ENCODE measurements at regions not wholly inside any gene's neighbourhood (a gene's known extent, or its start where the extent isn't known, plus 50 kb on each side); places are given as distances from the start of the nearest gene placed in this dataset.

DNA sequence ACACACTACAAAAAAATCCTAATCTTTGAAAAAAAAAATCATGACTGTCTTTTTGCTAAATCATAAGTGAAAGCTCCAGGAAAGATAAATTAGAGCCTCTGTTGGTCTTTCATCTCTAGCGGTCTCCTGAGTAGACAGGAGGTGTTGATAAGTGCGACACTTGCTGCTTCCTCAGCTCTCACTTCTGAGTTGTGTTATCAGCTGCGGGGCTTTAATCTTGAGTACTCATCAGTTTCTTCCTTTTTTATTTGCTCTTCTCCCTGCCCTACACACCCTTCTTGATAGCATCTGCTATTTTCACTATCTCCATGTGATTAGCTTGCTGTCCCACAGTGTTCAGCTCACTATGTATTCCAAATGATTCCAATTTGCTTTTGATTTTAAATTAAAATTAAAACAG lies 1449.2 kb downstream of the C4orf33 start:
- DNase-seq, result no peak

- DNase-seq, result no peak
Measured at GRCh38 chr4:130545596-130545995, 1449.6 kb downstream of the C4orf33 start.

DNA sequence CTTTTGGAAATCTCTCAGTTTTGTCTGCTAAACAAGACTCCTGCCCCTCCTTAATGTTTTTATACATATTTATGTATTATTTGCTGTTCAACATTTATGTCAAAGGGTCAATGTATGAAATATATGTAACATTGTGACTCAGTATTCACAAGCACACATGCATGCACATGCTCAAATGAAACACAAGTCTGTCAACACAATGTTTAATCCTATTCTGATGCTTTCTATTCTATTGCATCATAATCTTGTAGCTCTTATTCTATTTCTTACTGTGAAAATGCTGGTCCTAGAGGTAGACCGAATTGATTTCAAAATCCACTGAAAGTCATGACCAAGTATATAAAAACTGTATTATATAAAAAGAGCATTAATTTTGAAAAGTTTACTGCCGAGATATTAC lies 1463.3 kb downstream of the C4orf33 start:
- DNase-seq, result no peak

DNA sequence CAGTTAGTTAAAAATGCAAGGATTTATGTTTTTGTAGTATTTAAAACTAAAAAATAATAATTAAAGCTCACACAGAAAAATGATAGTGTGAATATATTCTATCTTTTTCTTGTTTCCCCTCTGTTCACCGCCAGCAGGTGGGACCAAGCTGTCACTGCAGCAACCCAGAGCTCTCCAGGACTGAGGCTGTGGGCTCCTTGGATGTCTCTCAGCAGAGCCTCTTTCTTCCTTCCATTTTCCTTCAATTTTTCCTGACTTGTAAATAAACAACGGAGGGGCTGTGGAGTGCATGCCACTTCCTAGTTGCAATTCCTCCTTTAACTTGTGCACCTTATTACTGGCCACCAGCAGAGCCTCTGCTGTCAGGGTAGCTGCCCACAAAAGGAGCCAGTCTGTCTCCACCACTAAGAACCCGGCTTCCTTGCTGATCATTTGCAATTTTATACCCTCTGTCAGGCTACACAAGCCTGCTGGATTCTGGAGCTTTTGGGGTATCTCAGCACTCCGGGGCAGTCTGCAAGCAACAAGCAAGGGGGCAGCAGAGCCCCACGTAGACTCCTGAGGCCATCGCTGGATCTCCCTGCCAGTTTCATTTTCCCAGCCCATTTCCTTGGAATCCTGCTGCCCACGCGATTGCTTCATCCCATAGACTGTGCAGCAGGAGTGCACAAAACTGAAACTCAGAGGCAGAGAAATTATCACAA lies 1467.4 kb downstream of the C4orf33 start:
- DNase-seq, result no peak

GRCh38 chr4:130563889-130564418 lies 1468.0 kb downstream of the C4orf33 start:
- no peak for DNase-seq

DNA sequence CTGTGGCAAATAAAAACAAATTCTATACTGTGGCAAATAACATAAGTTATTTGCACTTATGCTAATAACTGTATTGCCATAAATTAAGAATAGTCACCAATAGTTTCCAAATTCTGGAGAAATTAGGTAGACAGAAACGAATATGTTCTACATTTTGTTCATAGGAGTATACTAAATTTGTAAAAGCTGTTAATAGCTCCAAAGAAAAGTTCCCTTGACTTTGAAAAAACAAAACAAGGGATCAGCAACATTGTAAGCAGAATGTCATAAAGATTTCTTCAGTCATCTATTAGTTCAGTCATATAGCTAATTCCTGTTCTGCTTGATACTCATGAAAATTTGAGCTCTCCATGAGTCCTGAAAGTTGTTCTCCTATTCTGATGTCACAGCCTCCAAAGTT lies 1472.8 kb downstream of the C4orf33 start:
- no peak for DNase-seq

DNA sequence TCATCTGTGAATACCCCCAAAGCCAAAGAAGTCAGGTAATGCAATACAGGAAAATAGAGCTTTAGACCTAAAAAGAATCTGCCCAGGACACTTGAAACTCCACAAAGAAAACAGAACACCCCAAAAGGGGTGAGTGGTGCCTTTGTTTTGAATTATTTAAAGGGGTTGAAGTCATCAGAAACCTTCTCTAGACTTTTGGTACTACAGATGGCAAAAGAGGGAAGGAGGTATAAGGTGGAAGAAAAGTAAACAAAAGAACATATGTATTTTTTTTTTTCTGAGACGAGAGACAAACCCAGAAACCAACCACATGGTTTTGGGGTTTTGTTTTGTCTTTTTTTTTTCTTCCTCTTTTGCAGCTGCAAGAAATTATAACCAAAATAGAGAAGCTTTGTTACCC lies 1477.8 kb downstream of the C4orf33 start:
- DNase-seq, result no peak

- no peak for DNase-seq
Measured at GRCh38 chr4:130574215-130574614, 1478.3 kb downstream of the C4orf33 start.

DNA sequence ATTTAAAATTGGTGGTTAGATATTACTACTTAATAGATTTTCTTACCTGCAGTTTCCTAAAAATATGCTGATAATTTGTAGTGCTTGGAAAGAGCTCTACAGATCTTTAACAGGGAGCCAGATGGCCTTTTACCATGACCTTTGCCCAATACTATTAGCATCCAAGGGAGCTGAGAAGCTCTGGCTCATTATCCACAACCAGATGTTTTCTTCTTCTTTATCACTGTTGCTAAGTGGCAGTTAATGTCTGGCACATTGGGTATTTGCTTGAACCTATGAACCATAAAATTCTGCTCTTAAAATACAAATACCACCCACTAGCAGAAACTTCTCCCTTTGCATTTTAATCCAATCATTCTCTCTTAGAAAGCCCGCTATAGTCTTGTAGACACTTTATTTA lies 1480.3 kb downstream of the C4orf33 start:
- no peak for DNase-seq

DNA sequence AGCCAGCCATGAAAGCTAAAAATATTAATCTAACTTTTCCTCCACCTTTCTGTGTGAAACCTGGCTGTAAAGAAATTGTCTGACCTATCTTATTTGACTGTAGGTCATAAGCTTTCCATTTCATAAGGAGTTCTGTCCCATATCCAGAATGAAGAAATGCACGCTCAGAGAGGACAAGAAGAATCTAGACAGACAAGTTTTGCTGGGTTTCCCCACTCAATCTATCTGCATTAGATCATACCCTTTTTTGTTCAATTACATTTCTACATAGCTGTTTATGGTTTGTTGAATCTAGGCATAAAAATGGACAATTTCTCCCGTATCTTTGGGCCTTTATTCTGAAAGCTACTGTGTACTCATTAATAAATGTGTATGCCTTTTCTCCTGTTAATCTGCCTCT lies 1495.1 kb downstream of the C4orf33 start:
- no peak for DNase-seq

GRCh38 chr4:130600706-130601105 lies 1504.8 kb downstream of the C4orf33 start:
- no peak for DNase-seq

GRCh38 chr4:130603043-130603442 lies 1507.1 kb downstream of the C4orf33 start:
- no peak for DNase-seq

- DNase-seq, result no peak
Measured at GRCh38 chr4:130608121-130608520, 1512.2 kb downstream of the C4orf33 start.

- no peak for DNase-seq
Measured at GRCh38 chr4:130628531-130628930, 1532.6 kb downstream of the C4orf33 start.

- DNase-seq, result no peak
Measured at GRCh38 chr4:130632731-130633604, 1537.0 kb downstream of the C4orf33 start.

DNA sequence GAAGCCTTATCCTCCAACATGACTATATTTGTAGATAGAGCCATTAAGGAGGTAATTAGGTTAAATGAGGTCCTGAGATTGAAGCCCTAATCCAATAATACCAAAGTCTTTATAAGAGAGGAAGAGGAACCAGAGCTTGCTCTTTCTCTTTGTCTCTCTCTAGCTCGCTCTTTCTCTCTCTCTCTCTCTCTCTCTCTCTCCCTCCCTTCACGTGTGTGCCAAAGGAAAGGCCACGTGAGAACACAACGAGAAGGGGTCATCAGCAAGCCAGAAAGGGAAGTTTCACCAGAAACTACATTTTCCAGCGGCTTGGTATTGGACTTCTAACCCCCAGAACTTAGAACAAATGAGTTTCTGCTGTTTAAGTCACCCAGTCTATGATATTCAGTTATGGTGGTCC lies 1540.5 kb downstream of the C4orf33 start:
- no peak for DNase-seq

- no peak for DNase-seq
Measured at GRCh38 chr4:130640592-130640991, 1544.6 kb downstream of the C4orf33 start.

GRCh38 chr4:130646886-130647285 lies 1550.9 kb downstream of the C4orf33 start:
- no peak for DNase-seq

DNA sequence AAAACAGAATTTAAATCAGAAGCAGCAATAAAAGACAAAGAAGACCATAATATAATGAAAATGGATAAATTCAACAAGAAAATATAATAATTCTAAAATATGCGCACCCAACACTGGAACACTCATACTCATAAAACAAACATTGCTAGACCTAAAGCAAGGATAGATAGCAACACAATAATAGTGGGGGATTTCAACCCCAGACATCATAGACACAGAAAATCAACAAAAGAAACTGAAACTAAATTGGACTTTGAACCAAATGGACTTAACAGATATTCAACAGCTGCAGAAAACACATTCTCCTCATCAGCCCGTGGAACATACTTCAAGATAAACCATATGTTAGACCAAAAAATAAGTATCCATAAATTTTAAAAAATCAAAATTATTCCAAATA lies 1552.6 kb downstream of the C4orf33 start:
- DNase-seq, result no peak

- no peak for DNase-seq
Measured at GRCh38 chr4:130653842-130654241, 1557.9 kb downstream of the C4orf33 start.

DNA sequence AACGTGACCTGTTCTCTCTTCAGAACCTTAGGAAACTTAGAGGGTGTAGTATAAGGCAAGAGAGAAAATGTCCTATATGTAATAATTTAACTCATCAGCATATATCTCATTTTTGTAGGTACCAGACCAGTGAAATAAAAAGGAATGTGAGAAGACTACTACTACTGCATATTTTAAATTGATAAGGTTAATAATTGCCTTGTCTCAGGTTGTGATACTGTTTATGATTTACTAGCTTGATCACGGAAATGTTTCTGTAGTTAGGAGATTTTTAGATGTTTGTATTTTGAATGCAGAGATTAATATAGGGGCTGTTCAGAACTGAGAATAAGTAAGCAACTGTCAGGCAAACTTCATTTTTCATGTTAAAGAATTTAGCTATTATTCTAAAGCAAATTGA lies 1563.4 kb downstream of the C4orf33 start:
- DNase-seq, result no peak

- no peak for DNase-seq
Measured at GRCh38 chr4:130668859-130669258, 1572.9 kb downstream of the C4orf33 start.

- no peak for DNase-seq
Measured at GRCh38 chr4:130675266-130675665, 1579.3 kb downstream of the C4orf33 start.

DNA sequence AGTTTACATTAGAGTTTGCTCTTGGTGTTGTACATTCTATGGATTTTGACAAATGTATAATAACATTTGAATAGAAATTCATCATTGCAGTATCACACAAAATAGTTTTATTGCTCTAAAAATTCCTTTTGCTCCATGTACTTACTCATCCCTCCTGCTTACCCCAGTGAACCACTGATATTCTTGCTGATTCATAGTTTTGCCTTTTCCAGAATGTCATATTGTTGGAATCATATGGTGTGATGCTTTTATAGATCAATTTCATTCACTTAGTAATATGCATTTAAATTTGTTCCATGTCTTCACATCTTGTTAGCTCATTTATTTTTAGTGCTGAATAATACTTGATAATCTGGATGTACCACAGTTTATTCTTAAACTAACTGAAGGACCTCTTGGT lies 1593.2 kb downstream of the C4orf33 start:
- DNase-seq, result no peak

All from activated CD4-positive, CD25-positive, alpha-beta regulatory T cell (primary cell).